ENCODE measurements at regions not wholly inside any gene's neighbourhood (a gene's known extent, or its start where the extent isn't known, plus 50 kb on each side); places are given as distances from the start of the nearest gene placed in this dataset.

DNA sequence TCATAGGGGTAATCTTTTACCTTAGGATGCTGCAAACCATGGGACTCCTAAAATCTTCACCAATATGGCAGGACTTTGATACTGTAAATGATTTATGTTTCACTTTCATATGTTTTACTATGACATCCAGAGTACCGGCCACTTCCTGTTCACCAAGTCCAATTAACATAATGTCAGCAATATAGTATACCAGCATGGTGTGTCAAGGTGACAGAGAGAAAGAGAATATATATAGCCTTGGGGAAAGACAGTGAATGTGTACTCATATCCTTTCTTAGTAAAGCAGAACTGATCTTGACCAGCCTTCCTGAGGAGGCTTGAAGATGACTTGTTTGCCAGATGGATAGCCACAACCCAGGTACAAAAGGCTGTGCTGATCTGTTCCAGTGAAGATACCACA, 127.9 kb downstream of the NRN1 start:
- TF ChIP-seq, protein P1, sequence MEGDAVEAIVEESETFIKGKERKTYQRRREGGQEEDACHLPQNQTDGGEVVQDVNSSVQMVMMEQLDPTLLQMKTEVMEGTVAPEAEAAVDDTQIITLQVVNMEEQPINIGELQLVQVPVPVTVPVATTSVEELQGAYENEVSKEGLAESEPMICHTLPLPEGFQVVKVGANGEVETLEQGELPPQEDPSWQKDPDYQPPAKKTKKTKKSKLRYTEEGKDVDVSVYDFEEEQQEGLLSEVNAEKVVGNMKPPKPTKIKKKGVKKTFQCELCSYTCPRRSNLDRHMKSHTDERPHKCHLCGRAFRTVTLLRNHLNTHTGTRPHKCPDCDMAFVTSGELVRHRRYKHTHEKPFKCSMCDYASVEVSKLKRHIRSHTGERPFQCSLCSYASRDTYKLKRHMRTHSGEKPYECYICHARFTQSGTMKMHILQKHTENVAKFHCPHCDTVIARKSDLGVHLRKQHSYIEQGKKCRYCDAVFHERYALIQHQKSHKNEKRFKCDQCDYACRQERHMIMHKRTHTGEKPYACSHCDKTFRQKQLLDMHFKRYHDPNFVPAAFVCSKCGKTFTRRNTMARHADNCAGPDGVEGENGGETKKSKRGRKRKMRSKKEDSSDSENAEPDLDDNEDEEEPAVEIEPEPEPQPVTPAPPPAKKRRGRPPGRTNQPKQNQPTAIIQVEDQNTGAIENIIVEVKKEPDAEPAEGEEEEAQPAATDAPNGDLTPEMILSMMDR (IDR thresholded peaks at IDR 0.05): no peak
- TF ChIP-seq GATA2 (CRISPR knock-in tag; IDR thresholded peaks at IDR 0.05): no peak
- TF ChIP-seq FOXM1 (IDR thresholded peaks at IDR 0.05; ENCODE audit: low read depth): no peak
- TF ChIP-seq, protein P2, sequence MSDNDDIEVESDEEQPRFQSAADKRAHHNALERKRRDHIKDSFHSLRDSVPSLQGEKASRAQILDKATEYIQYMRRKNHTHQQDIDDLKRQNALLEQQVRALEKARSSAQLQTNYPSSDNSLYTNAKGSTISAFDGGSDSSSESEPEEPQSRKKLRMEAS (IDR thresholded peaks at IDR 0.05; ENCODE audit: low read depth): no peak
- TF ChIP-seq SMC3 (IDR thresholded peaks at IDR 0.05; ENCODE audit: low read depth, low read length): no peak
- no peak for TF ChIP-seq POLR2AphosphoS5 (IDR thresholded peaks at IDR 0.05; ENCODE audit: low read depth, low read length)
- no peak for TF ChIP-seq SIN3A (IDR thresholded peaks at IDR 0.05; ENCODE audit: borderline replicate concordance, low read depth, low read length)
- no peak for TF ChIP-seq FOXJ3 (CRISPR knock-in tag; IDR thresholded peaks at IDR 0.05)
- no peak for TF ChIP-seq EP300 (IDR thresholded peaks at IDR 0.05; ENCODE audit: borderline replicate concordance in 1 of 2, low read depth in 1 of 2, low read length in 1 of 2)

Measured in SK-N-SH (cell line).